Epithelial cell of proximal tubule (primary cell): ENCODE measurements at regions not wholly inside any gene's neighbourhood (a gene's known extent, or its start where the extent isn't known, plus 50 kb on each side); places are given as distances from the start of the nearest gene placed in this dataset.

Source experiments
- DNase-seq: peaks from one replicate; pipeline ENCODE4 v3.0.0-alpha.2; 2011; ENCODE audit warnings: low read depth
- H3K4me3 ChIP-seq: 2 replicates; pipeline ENCODE4 v1.5.1; 2011; ENCODE audit warnings: low read depth, mild to moderate bottlenecking, low read length
- TF ChIP-seq, protein P1 (sequence below): conservative IDR thresholded peaks from 2 replicates; pipeline ENCODE4 v1.5.1; 2012; ENCODE audit warnings: low read depth, mild to moderate bottlenecking, low read length

DNA sequence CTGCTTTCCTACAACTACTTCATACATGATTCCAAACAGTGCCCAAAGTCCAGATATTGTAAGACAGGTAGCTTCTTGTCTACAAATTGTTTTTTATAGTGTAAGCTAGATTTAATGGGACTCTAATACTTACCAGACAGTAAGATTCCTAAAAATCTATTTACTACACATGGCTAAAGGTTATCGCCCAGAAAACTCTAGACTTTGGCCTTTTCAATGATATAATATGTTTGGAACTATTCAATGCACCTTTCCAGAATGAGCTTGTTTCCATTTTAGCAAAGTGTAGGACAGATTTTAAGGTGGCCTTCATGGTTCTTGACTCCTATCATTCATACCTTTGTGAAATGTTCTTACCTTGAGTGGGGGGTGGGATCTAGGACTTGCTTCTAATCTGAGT lies 951.0 kb downstream of the SORCS1 start:
- H3K4me3 ChIP-seq: no peak overlapping the region
- TF ChIP-seq, protein P1, sequence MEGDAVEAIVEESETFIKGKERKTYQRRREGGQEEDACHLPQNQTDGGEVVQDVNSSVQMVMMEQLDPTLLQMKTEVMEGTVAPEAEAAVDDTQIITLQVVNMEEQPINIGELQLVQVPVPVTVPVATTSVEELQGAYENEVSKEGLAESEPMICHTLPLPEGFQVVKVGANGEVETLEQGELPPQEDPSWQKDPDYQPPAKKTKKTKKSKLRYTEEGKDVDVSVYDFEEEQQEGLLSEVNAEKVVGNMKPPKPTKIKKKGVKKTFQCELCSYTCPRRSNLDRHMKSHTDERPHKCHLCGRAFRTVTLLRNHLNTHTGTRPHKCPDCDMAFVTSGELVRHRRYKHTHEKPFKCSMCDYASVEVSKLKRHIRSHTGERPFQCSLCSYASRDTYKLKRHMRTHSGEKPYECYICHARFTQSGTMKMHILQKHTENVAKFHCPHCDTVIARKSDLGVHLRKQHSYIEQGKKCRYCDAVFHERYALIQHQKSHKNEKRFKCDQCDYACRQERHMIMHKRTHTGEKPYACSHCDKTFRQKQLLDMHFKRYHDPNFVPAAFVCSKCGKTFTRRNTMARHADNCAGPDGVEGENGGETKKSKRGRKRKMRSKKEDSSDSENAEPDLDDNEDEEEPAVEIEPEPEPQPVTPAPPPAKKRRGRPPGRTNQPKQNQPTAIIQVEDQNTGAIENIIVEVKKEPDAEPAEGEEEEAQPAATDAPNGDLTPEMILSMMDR: no peak
- DNase-seq: no peak

DNA sequence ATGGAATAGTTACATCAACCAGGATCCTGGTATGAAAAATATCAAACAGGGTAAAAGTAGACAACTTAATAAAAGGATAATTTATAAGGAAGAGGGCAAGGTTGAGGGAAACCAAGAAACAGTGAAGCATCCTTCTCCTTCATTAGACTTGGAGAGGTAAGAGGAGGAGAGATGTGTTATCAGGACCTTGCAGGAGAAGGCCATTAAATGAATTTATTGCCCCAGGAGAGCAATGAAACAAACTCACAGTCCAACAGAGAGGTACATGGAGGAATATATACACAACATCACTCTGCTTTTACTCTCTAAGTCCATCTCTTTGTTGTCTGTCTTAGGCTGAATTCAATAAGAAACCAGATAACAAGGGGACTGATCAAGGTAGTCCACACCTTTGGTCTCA lies 966.2 kb downstream of the SORCS1 start:
- TF ChIP-seq, protein P1: no peak
- no peak overlapping the region for H3K4me3 ChIP-seq
- DNase-seq: no peak

DNA sequence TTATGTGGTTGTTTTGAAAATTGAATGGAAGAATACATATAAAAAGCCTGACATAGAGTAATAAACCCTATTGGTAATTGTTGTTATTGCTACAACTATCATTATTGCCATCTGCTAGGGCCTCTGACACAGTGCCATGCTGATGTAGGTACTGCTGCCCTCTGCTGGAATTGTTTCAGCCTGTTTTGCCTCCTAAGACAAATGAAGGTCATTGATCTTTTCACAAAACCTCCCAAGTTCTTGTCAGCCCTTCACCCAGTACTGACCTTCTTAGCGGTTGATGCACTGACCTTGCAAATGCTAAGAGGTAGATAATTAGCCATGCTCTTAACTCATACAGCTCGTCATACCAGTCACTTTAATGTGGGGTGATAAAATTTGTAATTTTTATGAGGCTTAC lies 975.2 kb downstream of the SORCS1 start:
- TF ChIP-seq, protein P1: peak; percentile 79
- H3K4me3 ChIP-seq: no peak overlapping the region
- peak; percentile 9 for DNase-seq

DNA sequence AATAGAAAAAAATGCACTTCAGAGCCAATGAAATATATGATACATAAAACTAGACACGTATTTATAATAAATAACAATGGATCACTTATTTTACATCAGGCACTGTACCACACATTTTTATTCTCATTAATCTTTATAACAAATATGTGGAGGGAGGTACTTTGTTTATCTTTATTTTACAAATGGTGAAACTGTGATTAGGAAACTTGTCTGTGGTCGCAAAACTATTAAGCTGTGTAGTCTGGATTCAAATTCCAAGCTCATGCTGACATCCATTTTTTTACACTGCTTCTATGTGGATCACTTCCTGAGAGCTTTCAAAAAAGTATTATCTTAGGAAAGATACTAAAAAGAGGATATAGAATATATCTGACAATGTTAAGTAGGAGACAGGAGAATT lies 978.6 kb downstream of the SORCS1 start:
- TF ChIP-seq, protein P1: no peak
- H3K4me3 ChIP-seq: no peak overlapping the region
- no peak for DNase-seq

DNA sequence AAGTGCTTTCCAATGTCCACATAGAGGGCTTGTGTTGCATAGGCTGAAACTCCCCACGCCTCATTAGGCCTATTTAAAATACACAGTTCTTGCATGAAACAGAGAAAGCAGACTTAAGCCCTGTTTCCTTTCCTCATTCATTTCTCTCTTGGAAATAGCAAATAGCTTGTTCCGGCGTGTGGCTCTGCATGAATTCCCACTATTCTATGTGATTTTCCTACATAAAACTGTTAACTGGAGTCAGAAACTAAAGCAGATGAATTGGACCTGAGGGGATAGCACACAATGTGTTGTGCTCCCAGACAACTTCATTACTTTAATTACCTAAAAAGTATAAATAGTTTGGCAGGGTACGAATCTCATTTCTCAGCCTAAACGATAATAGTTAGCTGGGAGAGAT lies 981.5 kb downstream of the SORCS1 start:
- no peak for DNase-seq
- no peak overlapping the region for H3K4me3 ChIP-seq

DNA sequence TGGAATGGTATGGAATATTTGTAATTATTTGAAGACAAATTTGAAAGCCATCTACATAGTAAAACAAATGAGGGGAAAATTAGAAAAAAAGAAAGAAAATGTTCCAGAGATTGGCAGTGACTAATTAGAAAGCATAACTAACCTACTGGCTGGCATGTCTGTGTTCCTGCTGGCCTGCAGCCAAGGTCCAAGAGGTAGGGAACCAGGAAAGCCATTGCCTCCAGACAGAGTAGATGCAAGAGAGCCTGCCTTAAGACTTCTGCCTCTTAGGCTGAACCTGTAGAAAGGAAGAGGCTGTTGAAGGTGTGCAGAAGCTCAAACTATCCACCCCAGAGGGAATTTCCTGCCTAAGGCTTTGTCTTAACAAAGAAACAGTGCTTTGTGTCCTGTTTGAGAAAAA lies 982.0 kb downstream of the SORCS1 start:
- no peak overlapping the region for H3K4me3 ChIP-seq
- no peak for DNase-seq
- TF ChIP-seq, protein P1: no peak

More for the DNA sequence above, 981.5 kb downstream of the SORCS1 start:
- TF ChIP-seq, protein P1: no peak

DNA sequence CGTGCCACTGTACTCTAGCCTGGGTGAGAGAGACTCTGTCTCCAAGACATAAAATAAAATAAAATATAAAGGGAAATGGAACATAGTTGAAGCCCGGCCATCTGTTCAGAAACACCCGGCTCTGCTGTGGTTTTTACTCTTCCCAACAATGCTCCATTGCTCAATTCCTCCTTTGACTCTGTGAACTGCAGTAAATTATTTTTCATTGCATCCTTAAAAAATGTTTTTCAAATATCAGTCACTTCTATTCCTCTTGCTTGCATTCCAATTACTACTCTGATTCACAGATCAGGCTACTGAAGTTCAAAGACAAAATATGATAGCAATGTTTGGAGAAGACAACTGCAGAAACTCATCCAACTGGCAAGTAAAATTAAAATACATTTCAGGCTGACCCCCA lies 983.0 kb downstream of the SORCS1 start:
- no peak for DNase-seq
- TF ChIP-seq, protein P1: no peak
- no peak overlapping the region for H3K4me3 ChIP-seq
